ENCODE measurements at regions not wholly inside any gene's neighbourhood (a gene's known extent, or its start where the extent isn't known, plus 50 kb on each side); places are given as distances from the start of the nearest gene placed in this dataset.

GRCh38 chr3:28114893-28115292 lies 126.5 kb upstream of the CMC1 start:
- Histone ChIP-seq H3K36me3 (ENCODE audit: insufficient read depth in 1 of 2, low read depth in 1 of 2) (no peaks in the 10 kb centered on the region), H3K27ac (no peak overlapping the region), H3K9me3 (no peaks in the 10 kb centered on the region), H3K4me1 (no peaks in the 10 kb centered on the region), H3K4me3 (no peak overlapping the region), H3K27me3 (ENCODE audit: insufficient read depth in 3 of 3, low read length in 2 of 3) (no peaks in the 10 kb centered on the region)
- 69 to 79% (median 77%) methylated on average over 4 of the region's 4 CpGs for WGBS, 3 donors
- no peak for TF ChIP-seq CTCF (IDR thresholded peaks at IDR 0.05)
- DNase-seq (no peak), ATAC-seq (no peak)
- intact Hi-C loops (cut with DNase I): no loop called here

- intact Hi-C loops (cut with DNase I): no loop called here
- no peak overlapping the region for H3K27ac ChIP-seq
- H3K4me3 ChIP-seq: no peak overlapping the region
- no peaks in the 10 kb centered on the region for H3K27me3 ChIP-seq (ENCODE audit: insufficient read depth in 3 of 3, low read length in 2 of 3)
- H3K4me1 ChIP-seq: no peaks in the 10 kb centered on the region
- DNase-seq: no peak
- H3K36me3 ChIP-seq (ENCODE audit: insufficient read depth in 1 of 2, low read depth in 1 of 2): no peaks in the 10 kb centered on the region
- no peak for ATAC-seq
- WGBS, 3 donors: 63 to 89% (median 71%) methylated on average over 1 of the region's 1 CpG
- no peaks in the 10 kb centered on the region for H3K9me3 ChIP-seq
- no peak for TF ChIP-seq CTCF (IDR thresholded peaks at IDR 0.05)
These were observed 126.1 kb upstream of the CMC1 start for GRCh38 chr3:28115316-28115715.

GRCh38 chr3:28117598-28117997 lies 123.8 kb upstream of the CMC1 start:
- Histone ChIP-seq H3K27me3 (ENCODE audit: insufficient read depth in 3 of 3, low read length in 2 of 3) (no peaks in the 10 kb centered on the region), H3K4me3 (no peak overlapping the region), H3K36me3 (ENCODE audit: insufficient read depth in 1 of 2, low read depth in 1 of 2) (no peaks in the 10 kb centered on the region), H3K27ac (no peak overlapping the region), H3K9me3 (no peaks in the 10 kb centered on the region), H3K4me1 (no peaks in the 10 kb centered on the region)
- no peak for TF ChIP-seq CTCF (IDR thresholded peaks at IDR 0.05)
- DNase-seq (no peak), ATAC-seq (no peak)
- 87 to 95% (median 93%) methylated on average over 2 of the region's 2 CpGs for WGBS, 3 donors
- intact Hi-C loops (cut with DNase I): no loop called here

- ATAC-seq: no peak
- intact Hi-C loops (cut with DNase I): no loop called here
These were observed 123.3 kb upstream of the CMC1 start for GRCh38 chr3:28118087-28118486.

More at GRCh38 chr3:28118087-28118486, 123.3 kb upstream of the CMC1 start:
- Histone ChIP-seq H3K27ac (no peak overlapping the region), H3K27me3 (ENCODE audit: insufficient read depth in 3 of 3, low read length in 2 of 3) (no peaks in the 10 kb centered on the region), H3K36me3 (ENCODE audit: insufficient read depth in 1 of 2, low read depth in 1 of 2) (no peaks in the 10 kb centered on the region), H3K9me3 (no peaks in the 10 kb centered on the region), H3K4me1 (no peaks in the 10 kb centered on the region), H3K4me3 (no peak overlapping the region)
- DNase-seq: no peak
- TF ChIP-seq CTCF (IDR thresholded peaks at IDR 0.05): no peak
- WGBS, 3 donors: 38 to 48% (median 46%) methylated on average over 1 of the region's 1 CpG
